IPS-15b (cell line): ENCODE measurements at regions not wholly inside any gene's neighbourhood (a gene's known extent, or its start where the extent isn't known, plus 50 kb on each side); places are given as distances from the start of the nearest gene placed in this dataset.

Source experiments
- H3K27me3 ChIP-seq: one replicate; pipeline ENCODE4 v1.6.1; 2013; ENCODE audit warnings: low read length; ENCODE audit not compliant: control insufficient read depth, insufficient read depth
- H3K36me3 ChIP-seq: one replicate; pipeline ENCODE4 v1.6.1; 2013; ENCODE audit warnings: low read length; ENCODE audit not compliant: control insufficient read depth, insufficient read depth
- H3K4me1 ChIP-seq: one replicate; pipeline ENCODE4 v1.6.1; 2013; ENCODE audit warnings: mild to moderate bottlenecking, low read length; ENCODE audit not compliant: control insufficient read depth, insufficient read depth
- H3K4me3 ChIP-seq: one replicate; pipeline ENCODE4 v1.5.1; 2013; ENCODE audit warnings: low read depth, low read length
- H3K9ac ChIP-seq: one replicate; pipeline ENCODE4 v1.6.1; 2013; ENCODE audit warnings: low read depth, mild to moderate bottlenecking, low read length
- H3K9me3 ChIP-seq: one replicate; pipeline ENCODE4 v1.6.1; 2013; ENCODE audit warnings: mild to moderate bottlenecking, low read length; ENCODE audit not compliant: control insufficient read depth, insufficient read depth

DNA sequence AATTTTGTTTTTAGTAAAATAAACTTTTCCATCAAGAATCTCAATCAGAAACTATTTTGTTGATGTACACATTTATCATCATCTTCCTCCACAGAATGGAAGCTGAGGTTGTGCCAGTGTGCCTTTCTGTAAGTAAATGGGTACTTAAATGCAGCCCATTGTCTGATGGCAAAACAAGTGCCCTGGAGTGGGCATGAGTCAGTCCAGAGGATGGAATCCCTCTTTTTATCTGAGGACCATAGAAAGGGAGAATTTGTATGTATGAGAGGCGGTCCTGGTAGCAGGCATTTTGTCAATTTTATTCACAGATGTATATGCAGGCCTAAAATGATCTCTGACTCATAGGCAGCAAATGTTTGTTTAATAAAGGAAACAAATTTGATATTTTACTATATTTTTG lies 102.1 kb upstream of the MAGI2 start:
- Histone ChIP-seq H3K4me3 (no peak overlapping the region), H3K9me3 (no peaks in the 10 kb centered on the region), H3K9ac (no peak overlapping the region), H3K36me3 (no peaks in the 10 kb centered on the region), H3K27me3 (no peaks in the 10 kb centered on the region), H3K4me1 (no peaks in the 10 kb centered on the region)

GRCh38 chr7:79553811-79554555 lies 100.5 kb upstream of the MAGI2 start:
- Histone ChIP-seq H3K4me1 (no peaks in the 10 kb centered on the region), H3K4me3 (no peak overlapping the region), H3K27me3 (no peaks in the 10 kb centered on the region), H3K9me3 (no peaks in the 10 kb centered on the region), H3K36me3 (no peaks in the 10 kb centered on the region), H3K9ac (no peak overlapping the region)

- H3K4me1 ChIP-seq: no peaks in the 10 kb centered on the region
- H3K9me3 ChIP-seq: no peaks in the 10 kb centered on the region
- no peaks in the 10 kb centered on the region for H3K27me3 ChIP-seq
- no peaks in the 10 kb centered on the region for H3K36me3 ChIP-seq
- H3K4me3 ChIP-seq: no peak overlapping the region
- H3K9ac ChIP-seq: no peak overlapping the region
Observed at GRCh38 chr7:79552463-79552862, 99.0 kb upstream of the MAGI2 start.

- Histone ChIP-seq H3K4me3 (no peak overlapping the region), H3K36me3 (no peaks in the 10 kb centered on the region), H3K4me1 (no peaks in the 10 kb centered on the region), H3K27me3 (no peaks in the 10 kb centered on the region), H3K9ac (no peak overlapping the region), H3K9me3 (no peaks in the 10 kb centered on the region)
Observed at GRCh38 chr7:79548727-79549126, 95.3 kb upstream of the MAGI2 start.

GRCh38 chr7:79547132-79547531 lies 93.7 kb upstream of the MAGI2 start:
- Histone ChIP-seq H3K4me3 (no peak overlapping the region), H3K9me3 (no peaks in the 10 kb centered on the region)

DNA sequence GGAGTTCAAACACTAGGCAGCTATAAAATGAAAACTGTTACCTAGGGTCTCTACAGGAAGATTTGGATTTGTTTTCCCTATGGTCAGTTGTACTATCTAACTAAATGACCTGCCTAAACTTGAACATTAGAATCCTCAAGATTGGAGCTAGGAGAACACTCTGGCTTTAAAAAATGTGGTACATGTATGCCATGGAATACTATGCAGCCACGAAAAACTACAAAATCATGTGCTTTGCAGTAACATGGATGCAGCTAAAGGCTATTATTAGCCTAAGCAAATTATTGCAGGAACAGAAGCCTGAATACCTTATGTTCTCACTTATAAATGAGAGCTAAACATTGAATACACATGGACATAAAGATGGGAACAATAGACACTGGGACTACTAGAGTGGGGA lies 87.1 kb upstream of the MAGI2 start:
- Histone ChIP-seq H3K4me3 (no peak overlapping the region), H3K27me3 (no peaks in the 10 kb centered on the region), H3K4me1 (no peaks in the 10 kb centered on the region), H3K9ac (no peak overlapping the region), H3K36me3 (no peaks in the 10 kb centered on the region), H3K9me3 (no peaks in the 10 kb centered on the region)

More at GRCh38 chr7:79547132-79547531, 93.7 kb upstream of the MAGI2 start:
- Histone ChIP-seq H3K27me3 (no peaks in the 10 kb centered on the region), H3K4me1 (no peaks in the 10 kb centered on the region), H3K9ac (no peak overlapping the region), H3K36me3 (no peaks in the 10 kb centered on the region)

GRCh38 chr7:79534128-79534527 lies 80.7 kb upstream of the MAGI2 start:
- no peak overlapping the region for H3K4me3 ChIP-seq
- H3K27me3 ChIP-seq: no peaks in the 10 kb centered on the region
- H3K4me1 ChIP-seq: no peaks in the 10 kb centered on the region
- no peak overlapping the region for H3K9ac ChIP-seq
- H3K9me3 ChIP-seq: no peaks in the 10 kb centered on the region
- no peaks in the 10 kb centered on the region for H3K36me3 ChIP-seq

- no peaks in the 10 kb centered on the region for H3K9me3 ChIP-seq
- no peaks in the 10 kb centered on the region for H3K27me3 ChIP-seq
- H3K4me1 ChIP-seq: no peaks in the 10 kb centered on the region
- no peak overlapping the region for H3K4me3 ChIP-seq
- no peak overlapping the region for H3K9ac ChIP-seq
- H3K36me3 ChIP-seq: no peaks in the 10 kb centered on the region
Observed at GRCh38 chr7:79531905-79532664, 78.6 kb upstream of the MAGI2 start.

DNA sequence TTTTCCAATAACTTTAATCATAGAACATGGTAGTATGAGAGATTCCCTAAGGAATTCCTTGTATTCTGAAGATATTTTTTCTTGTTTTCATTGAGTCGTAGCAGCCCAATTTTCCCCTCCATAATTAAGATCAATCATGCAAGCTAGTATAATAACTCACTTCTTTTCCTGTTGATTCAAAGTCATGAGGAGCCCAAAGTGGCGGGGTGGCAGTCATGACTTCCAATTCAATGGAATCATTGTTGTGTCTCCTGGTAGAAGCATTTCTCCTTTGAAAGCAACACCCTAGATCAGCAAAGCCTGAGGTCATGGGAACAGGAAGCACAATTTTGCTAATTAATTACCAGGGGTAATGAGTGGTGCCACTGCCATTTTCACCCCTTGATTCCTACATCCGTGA lies 77.6 kb upstream of the MAGI2 start:
- H3K4me3 ChIP-seq: no peak overlapping the region
- no peaks in the 10 kb centered on the region for H3K4me1 ChIP-seq

DNA sequence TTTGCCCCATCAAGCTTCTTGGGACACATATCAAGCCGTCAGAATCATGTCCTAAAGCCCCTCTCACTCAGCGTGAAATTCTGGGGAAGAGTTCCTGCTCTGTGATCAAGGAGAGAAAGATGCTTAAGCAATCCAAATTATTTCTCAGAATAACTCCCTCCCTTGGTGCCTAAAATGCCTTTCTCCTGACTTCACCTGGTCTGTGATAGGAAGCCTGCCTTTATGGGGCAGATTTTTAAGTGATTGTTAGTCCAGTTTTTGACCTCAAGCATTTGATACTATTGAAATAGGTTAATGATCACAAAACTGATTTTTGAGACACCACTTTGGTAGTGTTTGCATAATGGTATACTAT lies 76.4 kb upstream of the MAGI2 start:
- no peaks in the 10 kb centered on the region for H3K9me3 ChIP-seq
- H3K36me3 ChIP-seq: no peaks in the 10 kb centered on the region
- no peaks in the 10 kb centered on the region for H3K27me3 ChIP-seq
- H3K4me3 ChIP-seq: no peak overlapping the region
- no peaks in the 10 kb centered on the region for H3K4me1 ChIP-seq
- H3K9ac ChIP-seq: no peak overlapping the region

More for the DNA sequence above, 77.6 kb upstream of the MAGI2 start:
- Histone ChIP-seq H3K36me3 (no peaks in the 10 kb centered on the region), H3K9ac (no peak overlapping the region), H3K27me3 (no peaks in the 10 kb centered on the region), H3K9me3 (no peaks in the 10 kb centered on the region)

DNA sequence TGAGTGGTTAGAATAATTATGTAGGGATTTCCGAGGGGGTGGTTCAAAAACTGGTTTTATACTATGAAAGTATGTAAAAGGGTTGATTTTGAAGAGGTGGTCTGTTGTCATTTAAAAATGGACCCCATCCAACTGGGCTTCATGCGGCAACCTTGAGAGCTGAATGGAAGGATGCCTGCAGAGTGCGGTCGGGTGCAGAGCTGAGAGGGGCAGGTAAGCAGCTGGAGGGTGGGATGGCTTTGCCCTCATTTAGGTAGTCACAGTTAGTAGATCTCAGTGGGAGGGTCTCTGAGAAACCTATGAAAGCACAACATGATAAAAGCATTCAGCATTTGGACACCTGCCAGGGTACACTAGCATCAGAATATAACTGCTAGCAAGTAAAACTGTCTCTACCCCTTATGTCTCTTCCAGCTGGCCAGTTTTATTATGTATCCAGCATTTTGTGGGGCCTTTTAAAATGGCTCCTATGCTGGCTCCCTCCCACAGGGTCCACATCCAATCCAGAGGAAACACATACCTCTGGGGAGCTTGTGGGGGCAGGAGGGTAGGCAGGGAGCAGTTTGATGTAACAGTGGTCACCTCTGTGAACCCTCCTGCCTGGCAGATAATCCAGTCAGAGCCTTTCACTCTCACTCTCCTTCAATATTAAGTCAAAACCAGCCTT lies 75.9 kb upstream of the MAGI2 start:
- Histone ChIP-seq H3K27me3 (no peaks in the 10 kb centered on the region), H3K9ac (no peak overlapping the region), H3K4me1 (no peaks in the 10 kb centered on the region), H3K36me3 (no peaks in the 10 kb centered on the region), H3K4me3 (no peak overlapping the region), H3K9me3 (no peaks in the 10 kb centered on the region)

GRCh38 chr7:79528421-79528820 lies 75.0 kb upstream of the MAGI2 start:
- H3K4me3 ChIP-seq: no peak overlapping the region
- H3K27me3 ChIP-seq: no peaks in the 10 kb centered on the region
- no peaks in the 10 kb centered on the region for H3K4me1 ChIP-seq
- no peaks in the 10 kb centered on the region for H3K9me3 ChIP-seq
- no peaks in the 10 kb centered on the region for H3K36me3 ChIP-seq
- no peak overlapping the region for H3K9ac ChIP-seq
